NCI-H345 treated with DMSO at 0.1 percent for 48 hours (cell line): ENCODE measurements at regions not wholly inside any gene's neighbourhood (a gene's known extent, or its start where the extent isn't known, plus 50 kb on each side); places are given as distances from the start of the nearest gene placed in this dataset.
"Not testable (repeated sequence)": the region's sequence is repeated elsewhere in the genome, so short reads cannot be mapped to it uniquely, and the experiment has no call there.

Experiments used
- DNase-seq: peaks from one replicate; lab custom pipeline; 2025; ENCODE audit not compliant: unreplicated experiment; lab: John Stamatoyannopoulos, UW

DNA sequence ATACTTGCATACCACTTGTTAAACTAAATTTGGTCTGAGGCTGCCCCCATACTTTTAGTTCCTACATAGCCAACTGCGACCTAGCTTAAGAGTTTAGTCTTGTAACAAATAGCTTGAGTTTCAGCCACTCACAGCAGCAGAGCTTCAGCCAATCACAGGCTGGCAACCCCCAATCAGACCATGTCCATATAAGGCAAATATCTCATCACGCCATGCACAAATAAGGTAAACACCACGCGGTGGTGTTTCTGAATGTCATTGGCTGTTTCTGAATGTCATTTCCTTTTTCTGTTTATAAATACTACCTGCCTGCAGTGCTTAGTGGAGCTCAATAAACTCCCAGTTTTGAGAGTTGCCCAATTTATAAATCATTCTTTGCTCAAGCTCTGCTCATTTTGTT lies 143.1 kb upstream of the MAD2L1 start:
- no peak for DNase-seq

GRCh38 chr4:120207021-120207420 lies 140.4 kb upstream of the MAD2L1 start:
- no peak for DNase-seq

- no peak for DNase-seq
These were observed 135.6 kb upstream of the MAD2L1 start for GRCh38 chr4:120202222-120202621.

GRCh38 chr4:120200573-120201110 lies 134.0 kb upstream of the MAD2L1 start:
- DNase-seq, result not testable (repeated sequence)

- DNase-seq, result no peak
These were observed 131.8 kb upstream of the MAD2L1 start for GRCh38 chr4:120198411-120198810.

DNA sequence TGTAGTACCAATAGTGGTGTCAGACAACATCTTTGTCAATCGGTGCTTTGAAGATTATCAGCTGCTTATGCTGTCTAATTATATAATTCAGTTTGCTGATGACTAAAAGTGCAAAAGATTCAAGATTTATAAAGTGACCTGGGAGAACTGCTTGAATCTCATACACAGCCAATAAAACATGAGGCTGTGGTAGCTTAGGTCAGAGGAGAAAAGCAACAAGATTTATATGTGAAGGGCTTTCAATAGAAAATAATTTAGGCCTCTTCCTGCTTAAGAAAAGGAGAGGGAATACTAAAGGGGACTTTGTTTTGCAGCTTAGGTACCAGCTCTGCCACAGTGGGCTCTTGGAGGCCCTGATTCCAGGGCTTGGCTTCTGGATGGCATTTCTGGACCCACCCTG lies 111.0 kb upstream of the MAD2L1 start:
- DNase-seq, result no peak

DNA sequence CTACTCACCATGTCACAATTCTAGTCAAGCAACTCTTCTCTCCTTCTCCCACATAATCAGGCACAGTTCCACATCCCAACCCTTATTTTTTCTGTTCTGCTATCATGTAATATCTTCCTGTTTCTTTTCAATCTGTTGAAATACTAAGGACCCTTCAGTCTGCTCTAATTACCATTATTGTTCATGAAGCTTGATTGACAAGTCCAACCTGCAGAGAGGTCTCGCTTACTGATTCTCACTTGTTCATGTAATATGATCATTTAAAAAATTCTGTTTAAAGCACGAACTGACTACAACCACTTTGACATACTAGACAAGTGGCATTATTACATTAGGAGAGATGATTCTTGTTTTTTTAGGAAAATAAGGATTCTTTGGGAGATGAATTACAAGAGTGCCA lies 108.6 kb upstream of the MAD2L1 start:
- no peak for DNase-seq

DNA sequence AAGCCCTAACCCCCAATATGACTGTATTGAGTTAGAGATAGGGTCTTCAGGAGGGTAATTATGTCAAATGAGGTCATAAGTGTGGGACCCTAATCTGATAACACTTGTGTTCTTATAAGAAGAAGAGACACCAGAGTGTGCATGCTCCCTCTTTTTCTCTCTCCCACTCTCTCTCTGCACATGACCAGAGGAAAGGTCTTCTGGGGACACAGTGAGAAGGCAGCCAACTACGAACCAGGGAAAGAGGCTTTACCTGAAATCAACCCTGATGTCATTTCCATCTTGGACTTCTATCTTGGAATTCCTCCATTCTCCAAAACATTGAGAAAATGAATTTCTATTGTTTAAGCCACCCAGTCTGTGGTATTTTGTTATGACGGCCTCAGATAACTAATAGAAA lies 97.2 kb upstream of the MAD2L1 start:
- DNase-seq, result no peak

GRCh38 chr4:120158841-120159463 lies 92.3 kb upstream of the MAD2L1 start:
- DNase-seq, result no peak

DNA sequence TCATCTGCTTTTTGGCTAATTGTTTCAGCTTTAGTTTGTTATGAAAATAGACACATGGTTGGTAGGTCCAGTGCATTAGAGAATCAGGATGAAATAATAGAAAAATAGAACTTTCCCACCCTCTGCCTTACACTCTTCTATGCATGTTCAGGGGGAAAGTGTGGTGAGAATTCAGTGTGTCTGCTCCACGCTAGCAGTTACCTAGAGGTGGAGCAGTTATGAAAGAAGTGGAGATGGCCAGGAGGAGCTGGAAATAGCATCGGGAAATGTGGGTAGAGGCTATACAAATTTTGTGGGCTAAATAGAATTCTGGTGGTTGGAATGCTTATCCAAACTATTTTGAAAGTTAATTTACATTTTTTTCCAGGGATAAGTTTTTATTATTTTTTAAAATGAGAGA lies 91.4 kb upstream of the MAD2L1 start:
- no peak for DNase-seq

DNA sequence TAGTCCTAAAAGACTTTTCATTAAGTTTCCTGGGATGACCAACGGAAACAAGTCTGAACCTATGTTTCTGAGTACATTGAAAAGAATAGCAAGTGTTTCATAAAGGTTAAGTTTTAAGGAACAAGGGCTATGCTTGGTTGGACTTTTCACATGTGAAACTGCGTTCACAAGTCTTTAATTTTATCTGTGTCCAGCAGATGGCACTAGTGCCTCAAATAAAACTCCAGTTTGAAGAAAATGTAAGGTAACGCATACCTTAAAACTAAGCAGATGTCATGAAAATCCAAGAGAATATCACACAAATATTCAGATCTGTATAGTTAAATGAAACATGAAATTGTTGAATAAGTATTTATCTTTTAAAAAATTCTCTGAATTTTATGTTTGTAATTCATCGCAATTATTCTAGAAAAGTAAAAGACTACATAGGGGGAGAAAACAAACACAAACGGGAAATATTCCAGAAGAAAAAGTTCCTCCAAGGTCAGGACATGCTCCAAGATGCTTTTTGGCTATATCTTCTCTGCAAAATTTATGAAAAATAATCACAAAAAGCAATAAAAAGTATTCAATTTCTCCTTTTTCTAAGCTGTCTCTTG lies 89.6 kb upstream of the MAD2L1 start:
- DNase-seq, result peak; percentile 27

DNA sequence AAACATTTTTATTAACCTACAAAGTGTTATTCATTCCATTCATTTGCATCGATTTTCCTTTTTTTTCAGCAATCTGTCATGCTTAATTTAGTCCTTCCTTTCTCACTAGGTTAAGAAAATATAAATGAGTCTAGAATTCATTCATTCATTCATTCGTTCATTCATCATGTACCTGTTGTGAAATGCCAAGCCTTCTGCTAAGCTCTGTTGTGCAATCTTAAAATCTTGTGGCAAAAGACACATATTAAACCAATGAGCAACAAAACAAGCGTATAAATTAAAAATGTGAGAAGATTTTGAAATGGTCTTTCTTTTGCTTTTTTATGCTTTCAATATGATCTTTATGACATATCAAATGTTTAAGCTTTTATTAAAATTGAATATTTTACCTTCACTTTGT lies 88.6 kb upstream of the MAD2L1 start:
- DNase-seq, result no peak

GRCh38 chr4:120144634-120145033 lies 78.0 kb upstream of the MAD2L1 start:
- no peak for DNase-seq

DNA sequence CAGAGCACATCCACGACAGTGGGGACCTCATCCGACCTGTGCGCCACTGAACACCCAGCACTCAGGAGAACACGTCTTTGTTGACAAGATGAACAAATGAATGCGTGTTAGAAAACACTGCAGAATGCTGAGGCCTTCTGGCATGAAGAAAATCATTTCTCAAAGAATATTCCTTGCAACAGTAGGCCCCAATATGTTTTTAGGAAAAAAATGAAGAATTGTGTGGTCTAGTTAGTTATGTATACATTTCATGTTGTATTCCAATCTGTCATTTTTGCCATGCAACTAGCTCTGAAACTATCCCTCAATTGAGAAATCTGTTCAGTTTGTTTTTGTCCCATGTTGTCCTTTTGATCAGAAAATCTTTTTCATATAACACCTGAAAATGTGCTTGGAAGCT lies 77.4 kb upstream of the MAD2L1 start:
- DNase-seq, result no peak

- no peak for DNase-seq
These were observed 72.7 kb upstream of the MAD2L1 start for GRCh38 chr4:120139392-120139791.

DNA sequence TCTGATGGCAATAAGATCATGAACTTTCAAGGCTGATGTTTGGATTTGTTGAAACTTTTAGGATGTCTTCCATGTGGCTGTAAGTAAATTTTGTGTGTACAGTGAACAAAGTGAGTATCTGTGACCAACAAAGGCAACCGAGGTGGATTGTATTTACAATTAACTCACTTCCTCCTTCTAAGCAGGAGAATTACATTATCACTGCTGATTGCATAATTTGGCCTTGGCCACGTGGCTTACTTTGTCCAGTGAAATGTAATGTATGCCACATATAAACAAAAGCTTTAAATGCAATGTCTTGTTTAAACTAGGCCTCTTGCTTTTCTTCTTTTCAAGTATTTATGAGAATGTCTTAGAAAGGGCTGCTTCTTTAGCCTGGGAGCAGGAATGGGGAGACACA lies 66.3 kb upstream of the MAD2L1 start:
- no peak for DNase-seq

GRCh38 chr4:120130786-120131185 lies 64.1 kb upstream of the MAD2L1 start:
- DNase-seq, result no peak
